GM12878 (cell line): ENCODE measurements at regions not wholly inside any gene's neighbourhood (a gene's known extent, or its start where the extent isn't known, plus 50 kb on each side); places are given as distances from the start of the nearest gene placed in this dataset.

Source experiments
- ATAC-seq: fragments of 200-7000 bp; cut with Tn5 transposase; 3 replicates; pipeline ENCODE4 v1.9.1; 2020; ENCODE audit warnings: mild to moderate bottlenecking, moderate library complexity
- BruUV-seq: library from RNA; stranded (reverse); fragments of 400-500 nt; replicated peaks from 2 replicates; lab custom pipeline; 2021; lab: Mats Ljungman, UMichigan
- CTCF ChIA-PET: fragments of 300-600 bp; sonication (Branson Sonifier 250); formaldehyde crosslinking; extraction: SDS; loops from one replicate; lab custom pipeline; 2021; ENCODE audit warnings: inconsistent platforms; lab: Yijun Ruan, JAX
- POLR2A ChIA-PET: fragments of 350-600 bp; formaldehyde crosslinking; extraction: SDS; loops from one replicate; lab custom pipeline; 2021; ENCODE audit warnings: inconsistent platforms; lab: Charles Lee
- RAD21 ChIA-PET: fragments of 300-600 bp; sonication (Branson Sonifier 250); formaldehyde crosslinking; loops from one replicate; lab custom pipeline; 2023; ENCODE audit warnings: antibody characterized with exemption; ENCODE audit not compliant: unreplicated experiment; lab: Charles Lee
- SMC1A ChIA-PET: fragments of 300-600 bp; sonication (Branson Sonifier 250); formaldehyde crosslinking; loops from one replicate; lab custom pipeline; 2023; ENCODE audit not compliant: unreplicated experiment, uncharacterized antibody; lab: Charles Lee
- DNase-seq: peaks from one replicate; pipeline ENCODE4 v3.0.0-alpha.2; 2011; ENCODE audit warnings: low read depth, low spot score
- FAIRE-seq: peaks from 3 replicates; lab custom pipeline; 2011; peaks lifted over from hg19 to GRCh38; lab: Jason Lieb, UNC
- H2AFZ ChIP-seq: 2 replicates; pipeline ENCODE4 v1.6.0; 2011; ENCODE audit warnings: low read depth, low read length, control low read depth; ENCODE audit not compliant: control insufficient read depth
- H3K27ac ChIP-seq: 2 replicates; pipeline ENCODE4 v1.5.1; 2011; ENCODE audit warnings: control low read depth; ENCODE audit not compliant: control insufficient read depth, insufficient read depth
- H3K27me3 ChIP-seq, 2 experiments: replicated peaks in 1 of 2; 2 replicates each; pipeline versions ENCODE4 v1.6.0 to v1.6.1; 2011; ENCODE audit warnings: low read length in 1 of 2; ENCODE audit not compliant: control insufficient read depth in 2 of 2, insufficient read depth in 2 of 2
- H3K36me3 ChIP-seq, 2 experiments: 2 replicates each; pipeline ENCODE4 v1.5.1; 2011; ENCODE audit warnings: low read length in 1 of 2; ENCODE audit not compliant: control insufficient read depth in 2 of 2, insufficient read depth in 2 of 2
- H3K4me1 ChIP-seq: 2 replicates; pipeline ENCODE4 v1.6.1; 2011; ENCODE audit warnings: mild to moderate bottlenecking, low read length, moderate library complexity, mixed read lengths; ENCODE audit not compliant: control insufficient read depth, insufficient read depth
- H3K4me2 ChIP-seq: 2 replicates; pipeline ENCODE4 v1.6.0; 2011; ENCODE audit warnings: control low read depth; ENCODE audit not compliant: control insufficient read depth, insufficient read depth
- H3K4me3 ChIP-seq: fragments of 200-600 bp; sonication (generic); 2 replicates; pipeline ENCODE4 v1.5.1; 2016
- H3K79me2 ChIP-seq: 2 replicates; pipeline ENCODE4 v1.6.0; 2011; ENCODE audit warnings: low read length; ENCODE audit not compliant: control insufficient read depth, insufficient read depth
- H3K9ac ChIP-seq: 2 replicates; pipeline ENCODE4 v1.8.0; 2011; ENCODE audit warnings: low read length, control low read depth, mixed read lengths; ENCODE audit not compliant: control insufficient read depth, insufficient read depth
- H3K9me3 ChIP-seq: replicated peaks from 3 replicates; pipeline ENCODE4 v1.5.1; 2011; ENCODE audit warnings: mild to moderate bottlenecking, low read length; ENCODE audit not compliant: control insufficient read depth, insufficient read depth
- H4K20me1 ChIP-seq: 2 replicates; pipeline ENCODE4 v1.6.0; 2011; ENCODE audit not compliant: control insufficient read depth, insufficient read depth
- CTCF ChIP-seq, 3 experiments: IDR thresholded peaks in 2 of 3; conservative IDR thresholded peaks in 1 of 3; 2 replicates each; pipeline ENCODE4 v1.5.1; 2011; ENCODE audit warnings: low read depth in 3 of 3, low read length in 3 of 3, mild to moderate bottlenecking in 3 of 3, control low read depth in 2 of 3, moderate library complexity in 2 of 3, inconsistent platforms in 1 of 3, mixed read lengths in 1 of 3; ENCODE audit not compliant: control insufficient read depth in 2 of 3, insufficient read depth in 1 of 3; ENCODE audit errors: extremely low read depth in 1 of 3
- EP300 ChIP-seq, 2 experiments: fragments of 150-350 bp in 1 of 2; IDR thresholded peaks; 2 replicates each; pipeline ENCODE4 v1.6.1; 2011 to 2012; ENCODE audit warnings: low read depth in 2 of 2, low read length in 2 of 2, borderline replicate concordance in 1 of 2, improper control_type of control experiment in 1 of 2, inconsistent platforms in 1 of 2; ENCODE audit not compliant: control insufficient read depth in 1 of 2
- FOXM1 ChIP-seq: IDR thresholded peaks from 2 replicates; pipeline ENCODE4 v1.6.1; 2012; ENCODE audit warnings: low read depth, mild to moderate bottlenecking, inconsistent platforms, low read length, moderate library complexity
- KDM1A ChIP-seq: fragments of 200-600 bp; sonication (generic); IDR thresholded peaks from 2 replicates; pipeline ENCODE4 v1.6.1; 2016; ENCODE audit warnings: borderline replicate concordance
- MTA3 ChIP-seq: IDR thresholded peaks from 2 replicates; pipeline ENCODE4 v1.6.1; 2012; ENCODE audit warnings: low read length, inconsistent platforms, borderline replicate concordance
- RB1 ChIP-seq: fragments of 450-650 bp; formaldehyde crosslinking; IDR thresholded peaks from 2 replicates; pipeline ENCODE4 v1.6.1; 2017; ENCODE audit warnings: mild to moderate bottlenecking, borderline replicate concordance
- RELA ChIP-seq: fragments of 450-650 bp; IDR thresholded peaks from 2 replicates; pipeline ENCODE4 v1.8.0; 2014; ENCODE audit warnings: borderline replicate concordance; ENCODE audit not compliant: partially characterized antibody
- SREBF1 ChIP-seq: IDR thresholded peaks from 2 replicates; pipeline ENCODE4 v1.6.1; 2012; ENCODE audit warnings: mild to moderate bottlenecking, low read length
- TARDBP ChIP-seq: IDR thresholded peaks from 2 replicates; pipeline ENCODE4 v1.6.1; 2016; ENCODE audit warnings: borderline replicate concordance
- TCF12 ChIP-seq: IDR thresholded peaks from 2 replicates; pipeline ENCODE4 v1.6.1; 2011; ENCODE audit warnings: low read depth, mild to moderate bottlenecking, low read length
- ZNF217 ChIP-seq: fragments of 450-650 bp; IDR thresholded peaks from 2 replicates; pipeline ENCODE4 v1.6.1; 2017; ENCODE audit warnings: antibody characterized with exemption, mild to moderate bottlenecking
- ZNF384 ChIP-seq: IDR thresholded peaks from 2 replicates; pipeline ENCODE4 v1.6.1; 2012; ENCODE audit warnings: low read depth, mild to moderate bottlenecking, low read length, improper control_type of control experiment, borderline replicate concordance
- ZNF622 ChIP-seq: fragments of 450-650 bp; IDR thresholded peaks from 2 replicates; pipeline ENCODE4 v1.6.1; 2017; ENCODE audit warnings: mild to moderate bottlenecking, inconsistent platforms
- WGBS: methylation state at CpG from one replicate; pipeline ENCODE4 v1.1.6; 2016; ENCODE audit warnings: low lambda C conversion rate; ENCODE audit not compliant: insufficient replicate concordance, insufficient coverage; ENCODE audit errors: missing lambda C conversion rate; 5-methylcytosine and 5-hydroxymethylcytosine counted together
- in situ Hi-C: fragments of 300-500 bp; cut with MboI; formaldehyde crosslinking; loops from 9 replicates; pipeline ENCODE4 v1.14.3; 2018; ENCODE audit warnings: mixed read lengths
- intact Hi-C: fragments of 100-400 bp; cut with micrococcal nuclease; formaldehyde crosslinking; loops from one replicate; pipeline ENCODE4 v1.14.2; 2022; ENCODE audit not compliant: unreplicated experiment
- TF ChIP-seq, protein P1 (sequence below): fragments of 450-650 bp; IDR thresholded peaks from 2 replicates; pipeline ENCODE4 v1.6.1; 2018; ENCODE audit warnings: mild to moderate bottlenecking, low read depth, moderate library complexity; ENCODE audit not compliant: partially characterized antibody

GRCh38 chr11:15711311-15711710, 596.6 kb downstream of the INSC start:
- ChIA-PET CTCF (no interaction called here), POLR2A (no interaction called here), SMC1A (no interaction called here), RAD21 (no interaction called here)
- ATAC-seq (no peak), DNase-seq (no peak), FAIRE-seq (no peak)
- H3K9me3 ChIP-seq, result no peaks in the 10 kb centered on the region
- H2AFZ ChIP-seq, result no peak overlapping the region
- H3K79me2 ChIP-seq, result no peaks in the 10 kb centered on the region
- in situ Hi-C loops, result no loop called here
- no peaks in the 10 kb centered on the region for H3K27me3 ChIP-seq
- intact Hi-C loops, result no loop called here
- BruUV-seq, result no TSS peak
- no peak overlapping the region for H3K4me3 ChIP-seq
- no peaks in the 10 kb centered on the region for H3K4me1 ChIP-seq
- no peak overlapping the region for H3K4me2 ChIP-seq
- TF ChIP-seq ZNF384 (no peak), ZNF622 (no peak), KDM1A (no peak)
- TF ChIP-seq, protein P1, sequence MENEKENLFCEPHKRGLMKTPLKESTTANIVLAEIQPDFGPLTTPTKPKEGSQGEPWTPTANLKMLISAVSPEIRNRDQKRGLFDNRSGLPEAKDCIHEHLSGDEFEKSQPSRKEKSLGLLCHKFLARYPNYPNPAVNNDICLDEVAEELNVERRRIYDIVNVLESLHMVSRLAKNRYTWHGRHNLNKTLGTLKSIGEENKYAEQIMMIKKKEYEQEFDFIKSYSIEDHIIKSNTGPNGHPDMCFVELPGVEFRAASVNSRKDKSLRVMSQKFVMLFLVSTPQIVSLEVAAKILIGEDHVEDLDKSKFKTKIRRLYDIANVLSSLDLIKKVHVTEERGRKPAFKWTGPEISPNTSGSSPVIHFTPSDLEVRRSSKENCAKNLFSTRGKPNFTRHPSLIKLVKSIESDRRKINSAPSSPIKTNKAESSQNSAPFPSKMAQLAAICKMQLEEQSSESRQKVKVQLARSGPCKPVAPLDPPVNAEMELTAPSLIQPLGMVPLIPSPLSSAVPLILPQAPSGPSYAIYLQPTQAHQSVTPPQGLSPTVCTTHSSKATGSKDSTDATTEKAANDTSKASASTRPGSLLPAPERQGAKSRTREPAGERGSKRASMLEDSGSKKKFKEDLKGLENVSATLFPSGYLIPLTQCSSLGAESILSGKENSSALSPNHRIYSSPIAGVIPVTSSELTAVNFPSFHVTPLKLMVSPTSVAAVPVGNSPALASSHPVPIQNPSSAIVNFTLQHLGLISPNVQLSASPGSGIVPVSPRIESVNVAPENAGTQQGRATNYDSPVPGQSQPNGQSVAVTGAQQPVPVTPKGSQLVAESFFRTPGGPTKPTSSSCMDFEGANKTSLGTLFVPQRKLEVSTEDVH, result no peak
- 11% methylated on average over 2 of the region's 2 CpGs for WGBS
- H3K36me3 ChIP-seq, result no peaks in the 10 kb centered on the region
- no peak overlapping the region for H3K9ac ChIP-seq
- no peaks in the 10 kb centered on the region for H4K20me1 ChIP-seq
- no peak overlapping the region for H3K27ac ChIP-seq

- H3K27me3 ChIP-seq, result no peaks in the 10 kb centered on the region
- no peak for FAIRE-seq
- H3K4me2 ChIP-seq, result no peak overlapping the region
- ChIA-PET POLR2A (no interaction called here), SMC1A (no interaction called here), CTCF (no interaction called here), RAD21 (no interaction called here)
- no peaks in the 10 kb centered on the region for H4K20me1 ChIP-seq
- intact Hi-C loops, result no loop called here
- no peaks in the 10 kb centered on the region for H3K36me3 ChIP-seq
- H2AFZ ChIP-seq, result no peak overlapping the region
- H3K79me2 ChIP-seq, result no peaks in the 10 kb centered on the region
- H3K9ac ChIP-seq, result no peak overlapping the region
- H3K4me3 ChIP-seq, result no peak overlapping the region
- in situ Hi-C loops, result no loop called here
- no TSS peak for BruUV-seq
- DNase-seq, result no peak
- no peak overlapping the region for H3K27ac ChIP-seq
- no peaks in the 10 kb centered on the region for H3K4me1 ChIP-seq
- no peaks in the 10 kb centered on the region for H3K9me3 ChIP-seq
- WGBS, result 31% methylated on average over 6 of the region's 6 CpGs
- no peak for ATAC-seq
- TF ChIP-seq CTCF (IDR thresholded peaks at IDR 0.05 in 2 of 3, conservative IDR thresholded peaks at IDR 0.05 in 1 of 3; ENCODE audit: control insufficient read depth in 2 of 3, extremely low read depth in 1 of 3, insufficient read depth in 1 of 3, low read depth in 3 of 3, low read length in 3 of 3) (no peak), ZNF217 (no peak), RB1 (no peak), TARDBP (no peak), FOXM1 (no peak), TCF12 (no peak), SREBF1 (no peak), RELA (no peak), ZNF622 (no peak), MTA3 (no peak), EP300 (IDR thresholded peaks at IDR 0.05; ENCODE audit: borderline replicate concordance in 1 of 2, control insufficient read depth in 1 of 2, low read depth in 2 of 2, low read length in 2 of 2) (no peak)
These were observed 600.1 kb downstream of the INSC start for GRCh38 chr11:15714641-15715399.
